Neuronal stem cell (in vitro differentiated cells): ENCODE measurements at regions not wholly inside any gene's neighbourhood (a gene's known extent, or its start where the extent isn't known, plus 50 kb on each side); places are given as distances from the start of the nearest gene placed in this dataset.

ENCODE experiments used
- DNase-seq: peaks from one replicate; pipeline ENCODE4 v3.0.0-alpha.2; 2013; ENCODE audit warnings: low spot score
- H2AFZ ChIP-seq: one replicate; pipeline ENCODE4 v1.6.1; 2013; ENCODE audit warnings: mild to moderate bottlenecking, low read length, inconsistent platforms
- H2AK5ac ChIP-seq: 2 replicates; pipeline ENCODE4 v1.6.1; 2013; ENCODE audit warnings: low read depth, mild to moderate bottlenecking, inconsistent platforms, low read length, moderate library complexity, mixed read lengths
- H2BK120ac ChIP-seq: 2 replicates; pipeline ENCODE4 v1.6.1; 2013; ENCODE audit warnings: low read depth, mild to moderate bottlenecking, inconsistent platforms, low read length, moderate library complexity, mixed read lengths
- H2BK12ac ChIP-seq: one replicate; pipeline ENCODE4 v1.6.1; 2013; ENCODE audit warnings: low read length, inconsistent platforms
- H2BK15ac ChIP-seq: 2 replicates; pipeline ENCODE4 v1.6.1; 2013; ENCODE audit warnings: mild to moderate bottlenecking, low read length, inconsistent platforms, mixed read lengths
- H2BK5ac ChIP-seq: one replicate; pipeline ENCODE4 v1.6.1; 2013; ENCODE audit warnings: inconsistent platforms, mild to moderate bottlenecking, low read length, moderate library complexity
- H3K14ac ChIP-seq: one replicate; pipeline ENCODE4 v1.6.1; 2013; ENCODE audit warnings: low read length, inconsistent platforms
- H3K18ac ChIP-seq: 2 replicates; pipeline ENCODE4 v1.6.1; 2013; ENCODE audit warnings: low read length, inconsistent platforms
- H3K23ac ChIP-seq: 2 replicates; pipeline ENCODE4 v1.6.1; 2013; ENCODE audit warnings: low read depth, mild to moderate bottlenecking, mixed read lengths, low read length, inconsistent platforms; ENCODE audit not compliant: poor library complexity
- H3K27ac ChIP-seq: replicated peaks from 3 replicates; pipeline ENCODE4 v1.5.1; 2013; ENCODE audit warnings: low read length, inconsistent platforms
- H3K27me3 ChIP-seq, 3 experiments: 2 replicates each; pipeline ENCODE4 v1.6.1; 2013; ENCODE audit warnings: low read length in 3 of 3, mild to moderate bottlenecking in 2 of 3, inconsistent platforms in 1 of 3, low read depth in 1 of 3, mixed read lengths in 1 of 3, moderate library complexity in 1 of 3; ENCODE audit not compliant: control insufficient read depth in 3 of 3, insufficient read depth in 3 of 3
- H3K36me3 ChIP-seq, 2 donors: replicated peaks in 1 of 2; 2 replicates each; pipeline ENCODE4 v1.6.1; 2013; ENCODE audit warnings: low read length in 2 of 2; ENCODE audit not compliant: control insufficient read depth in 2 of 2, insufficient read depth in 2 of 2
- H3K4ac ChIP-seq: 2 replicates; pipeline ENCODE4 v1.6.1; 2013; ENCODE audit warnings: inconsistent platforms, mild to moderate bottlenecking, low read length, moderate library complexity
- H3K4me1 ChIP-seq, 2 donors: 1 replicate in 1 of 2; 2 replicates in 1 of 2; pipeline ENCODE4 v1.6.1; 2013; ENCODE audit warnings: low read length in 2 of 2, low read depth in 1 of 2; ENCODE audit not compliant: control insufficient read depth in 2 of 2, insufficient read depth in 1 of 2
- H3K4me2 ChIP-seq: one replicate; pipeline ENCODE4 v1.6.1; 2013; ENCODE audit warnings: mild to moderate bottlenecking, low read length, inconsistent platforms; ENCODE audit not compliant: insufficient read depth, poor library complexity, severe bottlenecking
- H3K4me3 ChIP-seq, 2 donors: 2 replicates each; pipeline ENCODE4 v1.5.1; 2013; ENCODE audit warnings: low read length in 2 of 2, mild to moderate bottlenecking in 2 of 2, inconsistent platforms in 1 of 2, moderate library complexity in 1 of 2
- H3K79me1 ChIP-seq: one replicate; pipeline ENCODE4 v1.6.1; 2013; ENCODE audit warnings: low read depth, mild to moderate bottlenecking, inconsistent platforms, low read length, moderate library complexity
- H3K9ac ChIP-seq: one replicate; pipeline ENCODE4 v1.6.1; 2013; ENCODE audit warnings: mild to moderate bottlenecking, low read depth, low read length, inconsistent platforms; ENCODE audit not compliant: poor library complexity
- H3K9me3 ChIP-seq, 2 donors: replicated peaks in 1 of 2; 2 replicates each; pipeline versions ENCODE3 to v1.6.1; 2013; ENCODE audit warnings: low read length in 2 of 2, mild to moderate bottlenecking in 2 of 2, inconsistent platforms in 1 of 2, low read depth in 1 of 2, mixed read lengths in 1 of 2, moderate library complexity in 1 of 2; ENCODE audit not compliant: control insufficient read depth in 2 of 2, insufficient read depth in 1 of 2
- H4K8ac ChIP-seq: one replicate; pipeline ENCODE4 v1.6.1; 2013; ENCODE audit warnings: low read depth, mild to moderate bottlenecking, inconsistent platforms, low read length, moderate library complexity
- H4K91ac ChIP-seq: one replicate; pipeline ENCODE4 v1.6.1; 2013; ENCODE audit warnings: low read length, low read depth, mild to moderate bottlenecking, inconsistent platforms; ENCODE audit not compliant: poor library complexity
- WGBS, 2 donors: extraction: QIAGEN DNeasy Blood & Tissue Kit; methylation state at CpG; one replicate each; pipeline ENCODE4 v1.1.7; 2013; ENCODE audit warnings: missing lambda C conversion rate in 2 of 2, mixed read lengths in 1 of 2; ENCODE audit not compliant: insufficient read length in 2 of 2, insufficient replicate concordance in 1 of 2; ENCODE audit errors: extremely low coverage in 2 of 2; 5-methylcytosine and 5-hydroxymethylcytosine counted together

- Histone ChIP-seq H3K4me3 (no peak overlapping the region), H2AFZ (no peak overlapping the region), H3K14ac (no peak overlapping the region), H3K27ac (no peak overlapping the region), H3K4ac (no peak overlapping the region), H2BK15ac (no peak overlapping the region), H3K27me3 (no peaks in the 10 kb centered on the region), H2BK120ac (no peak overlapping the region), H3K9ac (no peak overlapping the region), H2BK12ac (no peak overlapping the region), H2AK5ac (no peak overlapping the region), H3K36me3 (no peaks in the 10 kb centered on the region), H3K4me2 (no peak overlapping the region), H3K23ac (no peak overlapping the region), H4K91ac (no peak overlapping the region), H3K18ac (no peak overlapping the region), H3K79me1 (no peaks in the 10 kb centered on the region), H4K8ac (no peak overlapping the region), H2BK5ac (no peak overlapping the region), H3K4me1 (peaks cover 3 to 5% of the 10 kb centered on the region in 2 donors), H3K9me3 (no peaks in the 10 kb centered on the region)
- DNase-seq: peak; percentile 5
- no CpG with 5 or more reads among the region's 2 CpGs for WGBS, 2 donors
Measured at GRCh38 chr4:83771113-83771705, 235.3 kb downstream of the GPAT3 start.

GRCh38 chr4:83768146-83768545 is 232.2 kb downstream of the GPAT3 start:
- Histone ChIP-seq H3K9ac (no peak overlapping the region), H3K36me3 (no peaks in the 10 kb centered on the region), H2BK12ac (no peak overlapping the region), H3K27me3 (no peaks in the 10 kb centered on the region), H2AFZ (no peak overlapping the region), H3K14ac (no peak overlapping the region), H3K18ac (no peak overlapping the region), H4K91ac (no peak overlapping the region), H3K4me3 (no peak overlapping the region), H2AK5ac (no peak overlapping the region), H2BK15ac (no peak overlapping the region), H2BK120ac (no peak overlapping the region), H3K4me2 (no peak overlapping the region), H3K4me1 (peaks cover 3 to 5% of the 10 kb centered on the region in 2 donors), H4K8ac (no peak overlapping the region), H3K23ac (no peak overlapping the region), H3K4ac (no peak overlapping the region), H3K27ac (no peak overlapping the region), H2BK5ac (no peak overlapping the region), H3K9me3 (no peaks in the 10 kb centered on the region), H3K79me1 (no peaks in the 10 kb centered on the region)
- no peak for DNase-seq
- no CpG with 5 or more reads among the region's 5 CpGs for WGBS, 2 donors

- WGBS, 2 donors: no CpG with 5 or more reads among the region's 2 CpGs
Measured at GRCh38 chr4:83767067-83767466, 231.2 kb downstream of the GPAT3 start.

GRCh38 chr4:83759611-83760010 is 223.7 kb downstream of the GPAT3 start:
- WGBS, 2 donors: no CpG with 5 or more reads among the region's 5 CpGs
- no peak overlapping the region for H3K4me2 ChIP-seq

More at GRCh38 chr4:83767067-83767466, 231.2 kb downstream of the GPAT3 start:
- Histone ChIP-seq H3K4me1 (peaks cover 3 to 5% of the 10 kb centered on the region in 2 donors), H3K79me1 (no peaks in the 10 kb centered on the region), H3K36me3 (no peaks in the 10 kb centered on the region), H2BK15ac (no peak overlapping the region), H3K9me3 (no peaks in the 10 kb centered on the region), H4K8ac (no peak overlapping the region), H3K14ac (no peak overlapping the region), H2AFZ (no peak overlapping the region), H4K91ac (no peak overlapping the region), H3K9ac (no peak overlapping the region), H3K4me2 (no peak overlapping the region), H2BK12ac (no peak overlapping the region), H3K4me3 (no peak overlapping the region), H2BK120ac (no peak overlapping the region), H2BK5ac (no peak overlapping the region), H3K27me3 (no peaks in the 10 kb centered on the region), H3K23ac (no peak overlapping the region), H3K4ac (no peak overlapping the region), H3K27ac (no peak overlapping the region), H2AK5ac (no peak overlapping the region), H3K18ac (no peak overlapping the region)
- no peak for DNase-seq

More at GRCh38 chr4:83759611-83760010, 223.7 kb downstream of the GPAT3 start:
- no peak for DNase-seq
- peaks cover 0 to 2% of the 10 kb centered on the region in 2 donors for H3K4me1 ChIP-seq
- H3K36me3 ChIP-seq: no peaks in the 10 kb centered on the region
- H3K27ac ChIP-seq: no peak overlapping the region
- H3K79me1 ChIP-seq: no peaks in the 10 kb centered on the region
- no peak overlapping the region for H2AFZ ChIP-seq
- no peak overlapping the region for H4K8ac ChIP-seq
- no peak overlapping the region for H2AK5ac ChIP-seq
- H3K23ac ChIP-seq: no peak overlapping the region
- no peak overlapping the region for H3K4me3 ChIP-seq
- H2BK15ac ChIP-seq: no peak overlapping the region
- H3K14ac ChIP-seq: no peak overlapping the region
- no peak overlapping the region for H3K18ac ChIP-seq
- no peak overlapping the region for H2BK5ac ChIP-seq
- no peak overlapping the region for H4K91ac ChIP-seq
- H3K9ac ChIP-seq: no peak overlapping the region
- no peak overlapping the region for H2BK120ac ChIP-seq
- no peaks in the 10 kb centered on the region for H3K9me3 ChIP-seq
- H3K27me3 ChIP-seq: no peaks in the 10 kb centered on the region
- H2BK12ac ChIP-seq: no peak overlapping the region
- no peak overlapping the region for H3K4ac ChIP-seq
